ENCODE measurements at regions not wholly inside any gene's neighbourhood (a gene's known extent, or its start where the extent isn't known, plus 50 kb on each side); places are given as distances from the start of the nearest gene placed in this dataset.

DNA sequence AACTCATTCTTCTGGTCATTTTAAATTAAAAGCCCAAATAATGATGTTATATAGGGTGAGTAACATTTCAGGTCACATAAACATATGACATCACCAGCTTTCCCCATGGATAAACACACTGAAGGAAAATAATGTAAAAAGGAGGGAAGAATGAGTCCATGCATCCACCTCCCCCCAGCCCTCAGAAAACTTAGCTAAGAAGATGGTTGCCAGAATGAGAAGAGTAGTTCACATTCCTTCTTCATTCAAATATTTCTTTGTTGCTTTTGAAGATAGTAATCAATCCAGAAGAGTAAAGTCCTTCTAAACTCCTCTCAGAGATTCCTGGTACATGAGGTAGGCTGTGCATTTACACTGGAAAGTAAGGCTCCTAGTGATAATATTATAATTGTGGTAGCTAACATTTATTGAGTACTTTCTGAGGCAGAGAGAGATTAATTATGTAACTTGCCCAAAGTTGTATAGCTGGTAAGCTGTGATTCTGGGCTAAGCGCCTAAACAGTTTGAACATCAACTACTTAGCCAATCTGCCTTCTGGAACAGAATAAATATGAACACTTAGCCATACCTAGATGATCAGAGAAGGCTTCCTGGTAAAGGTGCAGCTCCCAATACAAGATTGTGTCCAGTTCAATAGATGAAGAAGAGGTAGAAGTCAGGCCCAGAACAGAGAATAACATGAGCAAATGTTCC is 256.7 kb upstream of the FN1 start:
- no peak overlapping the region for H3K23ac ChIP-seq (ENCODE audit: insufficient read length)
- TF ChIP-seq CBX8 (IDR thresholded peaks at IDR 0.05; ENCODE audit: borderline replicate concordance, low read depth, low read length) (no peak), PHF8 (conservative IDR thresholded peaks at IDR 0.05; ENCODE audit: low read depth, low read length) (no peak), TCF12 (IDR thresholded peaks at IDR 0.05; ENCODE audit: low read depth, low read length) (no peak), BACH1 (IDR thresholded peaks at IDR 0.05; ENCODE audit: low read length) (no peak), POLR2AphosphoS5 (IDR thresholded peaks at IDR 0.05; ENCODE audit: low read depth, low read length) (no peak), KDM1A (IDR thresholded peaks at IDR 0.05; ENCODE audit: borderline replicate concordance, low read length) (no peak), SIRT6 (IDR thresholded peaks at IDR 0.05; ENCODE audit: low read length) (no peak), SRF (IDR thresholded peaks at IDR 0.05; ENCODE audit: low read depth, low read length) (no peak), FOSL1 (IDR thresholded peaks at IDR 0.05; ENCODE audit: insufficient read depth, low read depth, low read length) (no peak), POU5F1 (IDR thresholded peaks at IDR 0.05; ENCODE audit: low read depth, low read length) (no peak)
- TF ChIP-seq, protein P1, sequence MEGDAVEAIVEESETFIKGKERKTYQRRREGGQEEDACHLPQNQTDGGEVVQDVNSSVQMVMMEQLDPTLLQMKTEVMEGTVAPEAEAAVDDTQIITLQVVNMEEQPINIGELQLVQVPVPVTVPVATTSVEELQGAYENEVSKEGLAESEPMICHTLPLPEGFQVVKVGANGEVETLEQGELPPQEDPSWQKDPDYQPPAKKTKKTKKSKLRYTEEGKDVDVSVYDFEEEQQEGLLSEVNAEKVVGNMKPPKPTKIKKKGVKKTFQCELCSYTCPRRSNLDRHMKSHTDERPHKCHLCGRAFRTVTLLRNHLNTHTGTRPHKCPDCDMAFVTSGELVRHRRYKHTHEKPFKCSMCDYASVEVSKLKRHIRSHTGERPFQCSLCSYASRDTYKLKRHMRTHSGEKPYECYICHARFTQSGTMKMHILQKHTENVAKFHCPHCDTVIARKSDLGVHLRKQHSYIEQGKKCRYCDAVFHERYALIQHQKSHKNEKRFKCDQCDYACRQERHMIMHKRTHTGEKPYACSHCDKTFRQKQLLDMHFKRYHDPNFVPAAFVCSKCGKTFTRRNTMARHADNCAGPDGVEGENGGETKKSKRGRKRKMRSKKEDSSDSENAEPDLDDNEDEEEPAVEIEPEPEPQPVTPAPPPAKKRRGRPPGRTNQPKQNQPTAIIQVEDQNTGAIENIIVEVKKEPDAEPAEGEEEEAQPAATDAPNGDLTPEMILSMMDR (IDR thresholded peaks at IDR 0.05; ENCODE audit: control extremely low read depth in 1 of 3, insufficient read depth in 1 of 3, low read depth in 1 of 3, low read length in 3 of 3): no peak

More for the DNA sequence above, 256.7 kb upstream of the FN1 start:
- no peaks in the 10 kb centered on the region for H3K9me3 ChIP-seq (ENCODE audit: insufficient read depth in 2 of 2, low read depth in 1 of 2, low read length in 1 of 2)
- no peak overlapping the region for H2BK12ac ChIP-seq (ENCODE audit: low read depth, low read length)
- no peak for DNase-seq (ENCODE audit: low read depth in 1 of 2, low spot score in 2 of 2)
- H3K79me2 ChIP-seq (ENCODE audit: control insufficient read depth in 1 of 2, insufficient read depth in 2 of 2, low read length in 2 of 2): no peaks in the 10 kb centered on the region
- H2BK20ac ChIP-seq (ENCODE audit: low read length): 0 out of 2 replicates have a peak overlapping the region, but pooled peaks have one; percentile 72
- no peaks in the 10 kb centered on the region for H3K36me3 ChIP-seq (ENCODE audit: control insufficient read depth in 2 of 4, insufficient read depth in 4 of 4, low read length in 3 of 4)
- no peak overlapping the region for H3K56ac ChIP-seq (replicated peaks; ENCODE audit: insufficient read length, low read depth, low read length)
- H3K4ac ChIP-seq (replicated peaks; ENCODE audit: insufficient read length, low read depth, low read length): no peak overlapping the region
- WGBS, 2 experiments (ENCODE audit: extremely low coverage in 1 of 2, insufficient coverage in 1 of 2, insufficient read length in 1 of 2, insufficient replicate concordance in 2 of 2, low coverage in 1 of 2, low lambda C conversion rate in 2 of 2, missing lambda C conversion rate in 1 of 2): 94% methylated on average over 1 of the region's 1 CpG; no CpG with 5 or more reads in 1 of the 2 experiments
- 0 out of 2 replicates have a peak overlapping the region, but pooled peaks have one; percentile 17 for H2AFZ ChIP-seq (ENCODE audit: low read length)
- H3K27ac ChIP-seq (ENCODE audit: low read depth, low read length): no peak overlapping the region
- no peak overlapping the region for H3K14ac ChIP-seq (ENCODE audit: insufficient read length)
- no peak overlapping the region for H3K9ac ChIP-seq (replicated peaks in 1 of 4; ENCODE audit: extremely low read depth in 1 of 4, low read depth in 3 of 4, low read length in 3 of 4)
- H4K8ac ChIP-seq (ENCODE audit: extremely low read depth, insufficient read depth, low read length): no peak overlapping the region
- POLR2A ChIA-PET (ENCODE audit: partially characterized antibody): no interaction called here
- H2BK5ac ChIP-seq (ENCODE audit: low read depth, low read length): no peak overlapping the region
- no peaks in the 10 kb centered on the region for H3K79me1 ChIP-seq (ENCODE audit: low read depth, low read length)
- H3K27me3 ChIP-seq (replicated peaks in 1 of 4; ENCODE audit: control insufficient read depth in 3 of 4, extremely low read depth in 1 of 4, insufficient read depth in 3 of 4, low read length in 3 of 4): no peaks in the 10 kb centered on the region
- H3K18ac ChIP-seq (ENCODE audit: extremely low read depth, low read length): no peak overlapping the region
- no peaks in the 10 kb centered on the region for H3K4me1 ChIP-seq (replicated peaks in 1 of 4; ENCODE audit: control insufficient read depth in 3 of 4, insufficient read depth in 4 of 4, low read length in 3 of 4)
- H2BK120ac ChIP-seq (replicated peaks; ENCODE audit: low read depth, low read length): peak overlapping the region; percentile 22
- H2BK15ac ChIP-seq (ENCODE audit: low read length): no peak overlapping the region
- H4K5ac ChIP-seq (ENCODE audit: insufficient read length, low read depth, low read length): no peak overlapping the region
- H3K4me2 ChIP-seq (ENCODE audit: insufficient read depth in 1 of 2, low read depth in 2 of 2, low read length in 2 of 2): no peak overlapping the region
- no peak overlapping the region for H2AK5ac ChIP-seq (ENCODE audit: low read depth, low read length)
- CTCF ChIA-PET (ENCODE audit: partially characterized antibody): interaction anchor here (0.8 kb wide), 1 partner anchor 239 kb away, joined by 3 read pairs; no protein-coding TSS in a partner anchor
- no peak overlapping the region for H3K4me3 ChIP-seq (ENCODE audit: extremely low read depth in 1 of 4, insufficient read depth in 2 of 4, low read depth in 3 of 4, low read length in 4 of 4)
- H4K91ac ChIP-seq (replicated peaks; ENCODE audit: insufficient read length, low read length): no peak overlapping the region
- H4K20me1 ChIP-seq (replicated peaks in 1 of 2; ENCODE audit: control insufficient read depth in 1 of 2, insufficient read depth in 2 of 2, low read length in 2 of 2): no peaks in the 10 kb centered on the region
- no peak for FAIRE-seq
- no peaks in the 10 kb centered on the region for H3K23me2 ChIP-seq (ENCODE audit: low read depth, low read length)

Data from H1 (cell line).